Fibroblast of pulmonary artery (primary cell): ENCODE measurements at regions not wholly inside any gene's neighbourhood (a gene's known extent, or its start where the extent isn't known, plus 50 kb on each side); places are given as distances from the start of the nearest gene placed in this dataset.

Source experiments
- DNase-seq: peaks from one replicate; pipeline ENCODE4 v3.0.0-alpha.2; 2010; ENCODE audit warnings: low read depth
- H3K4me3 ChIP-seq: replicated peaks from 2 replicates; pipeline ENCODE4 v1.5.1; 2011; ENCODE audit warnings: low read depth, mild to moderate bottlenecking, control low read depth, low read length, moderate library complexity
- CTCF ChIP-seq: IDR thresholded peaks from 2 replicates; pipeline ENCODE4 v1.5.1; 2011; ENCODE audit warnings: mild to moderate bottlenecking, control low read depth, low read length, inconsistent platforms; ENCODE audit errors: missing control alignments

GRCh38 chr1:58862728-58863385 lies 79.0 kb upstream of the JUN start:
- no peak for DNase-seq
- H3K4me3 ChIP-seq: no peak overlapping the region
- TF ChIP-seq CTCF: no peak

- no peak for TF ChIP-seq CTCF
- no peak overlapping the region for H3K4me3 ChIP-seq
- no peak for DNase-seq
Observed at GRCh38 chr1:58864654-58865053, 80.8 kb upstream of the JUN start.

GRCh38 chr1:58866578-58866977 lies 82.7 kb upstream of the JUN start:
- no peak overlapping the region for H3K4me3 ChIP-seq
- TF ChIP-seq CTCF: no peak
- DNase-seq: no peak

GRCh38 chr1:58869638-58870297 lies 85.9 kb upstream of the JUN start:
- H3K4me3 ChIP-seq: no peak overlapping the region
- TF ChIP-seq CTCF: no peak
- no peak for DNase-seq

GRCh38 chr1:58870298-58870676 lies 86.4 kb upstream of the JUN start:
- DNase-seq: no peak
- H3K4me3 ChIP-seq: no peak overlapping the region
- TF ChIP-seq CTCF: no peak

- no peak for TF ChIP-seq CTCF
- H3K4me3 ChIP-seq: no peak overlapping the region
- no peak for DNase-seq
Observed at GRCh38 chr1:58874342-58874741, 90.5 kb upstream of the JUN start.
